ENCODE measurements at regions not wholly inside any gene's neighbourhood (a gene's known extent, or its start where the extent isn't known, plus 50 kb on each side); places are given as distances from the start of the nearest gene placed in this dataset.
"Not testable (repeated sequence)": the region's sequence is repeated elsewhere in the genome, so short reads cannot be mapped to it uniquely, and the experiment has no call there.

GRCh38 chr11:13784855-13785254 lies 116.4 kb downstream of the FAR1 start:
- Histone ChIP-seq H3K36me3 (replicated peaks in 1 of 2; ENCODE audit: control insufficient read depth in 1 of 2, insufficient read depth in 2 of 2, low read length in 2 of 2) (no peaks in the 10 kb centered on the region), H2AFZ (ENCODE audit: insufficient read depth, low read depth, low read length, poor library complexity, severe bottlenecking) (no peak overlapping the region), H4K20me1 (ENCODE audit: insufficient read depth, low read length) (no peaks in the 10 kb centered on the region), H3K27me3 (ENCODE audit: control insufficient read depth in 2 of 2, insufficient read depth in 2 of 2, low read length in 2 of 2) (no peaks in the 10 kb centered on the region), H3K4me2 (replicated peaks; ENCODE audit: extremely low read depth, low read length, poor library complexity, severe bottlenecking) (no peak overlapping the region), H3K27ac (ENCODE audit: low read depth in 1 of 2, low read length in 2 of 2) (no peak overlapping the region), H3K9ac (ENCODE audit: insufficient read depth, low read length, poor library complexity, severe bottlenecking) (no peak overlapping the region), H3K4me3 (replicated peaks in 1 of 3; ENCODE audit: low read depth in 2 of 3, low read length in 3 of 3) (no peak overlapping the region), H3K4me1 (ENCODE audit: control insufficient read depth in 1 of 2, insufficient read depth in 2 of 2, low read length in 2 of 2) (no peaks in the 10 kb centered on the region), H3K9me3 (replicated peaks in 1 of 2; ENCODE audit: control insufficient read depth in 1 of 2, insufficient read depth in 1 of 2, low read length in 2 of 2) (no peaks in the 10 kb centered on the region), H3K79me2 (ENCODE audit: insufficient read depth, low read length) (no peaks in the 10 kb centered on the region)
- WGBS (ENCODE audit: insufficient coverage), result 100% methylated on average over 2 of the region's 5 CpGs
- Mint-ChIP-seq H3K36me3 (no peaks in the 10 kb centered on the region), H3K27ac (no peak overlapping the region), H3K4me3 (no peak overlapping the region), H3K4me1 (no peaks in the 10 kb centered on the region), H3K27me3 (ENCODE audit: low read depth in 3 of 3) (peaks cover 0 to 3% (median 0%) of the 10 kb centered on the region in 3 donors), H3K9me3 (peaks cover 0 to 1% (median 0%) of the 10 kb centered on the region in 7 donors)
- no peak for DNase-seq
- intact Hi-C loops (cut with micrococcal nuclease), result no loop called here
- TF ChIP-seq CTCF (IDR thresholded peaks at IDR 0.05), result no peak

GRCh38 chr11:13786688-13787087 lies 118.2 kb downstream of the FAR1 start:
- no peaks in the 10 kb centered on the region for H3K36me3 Mint-ChIP-seq
- no peaks in the 10 kb centered on the region for H3K9me3 ChIP-seq (replicated peaks in 1 of 2; ENCODE audit: control insufficient read depth in 1 of 2, insufficient read depth in 1 of 2, low read length in 2 of 2)

GRCh38 chr11:13797616-13798015 lies 129.1 kb downstream of the FAR1 start:
- not testable (repeated sequence) for H2AFZ ChIP-seq (ENCODE audit: insufficient read depth, low read depth, low read length, poor library complexity, severe bottlenecking); H3K4me2 ChIP-seq (replicated peaks; ENCODE audit: extremely low read depth, low read length, poor library complexity, severe bottlenecking)
- no CpG with 5 or more reads among the region's 3 CpGs for WGBS (ENCODE audit: insufficient coverage)

More at GRCh38 chr11:13786688-13787087, 118.2 kb downstream of the FAR1 start:
- no peak overlapping the region for H3K4me3 ChIP-seq (replicated peaks in 1 of 3; ENCODE audit: low read depth in 2 of 3, low read length in 3 of 3)
- no peak overlapping the region for H2AFZ ChIP-seq (ENCODE audit: insufficient read depth, low read depth, low read length, poor library complexity, severe bottlenecking)
- WGBS (ENCODE audit: insufficient coverage), result 58% methylated on average over 2 of the region's 3 CpGs
- no peak for DNase-seq
- no peaks in the 10 kb centered on the region for H4K20me1 ChIP-seq (ENCODE audit: insufficient read depth, low read length)
- no peak for TF ChIP-seq CTCF (IDR thresholded peaks at IDR 0.05)
- H3K27me3 ChIP-seq (ENCODE audit: control insufficient read depth in 2 of 2, insufficient read depth in 2 of 2, low read length in 2 of 2), result no peaks in the 10 kb centered on the region
- Mint-ChIP-seq H3K4me3 (no peak overlapping the region), H3K27me3 (ENCODE audit: low read depth in 3 of 3) (peaks cover 0 to 2% (median 0%) of the 10 kb centered on the region in 3 donors), H3K9me3 (peaks cover 0 to 1% (median 0%) of the 10 kb centered on the region in 7 donors), H3K27ac (no peak overlapping the region), H3K4me1 (no peaks in the 10 kb centered on the region)
- H3K36me3 ChIP-seq (replicated peaks in 1 of 2; ENCODE audit: control insufficient read depth in 1 of 2, insufficient read depth in 2 of 2, low read length in 2 of 2), result no peaks in the 10 kb centered on the region
- H3K27ac ChIP-seq (ENCODE audit: low read depth in 1 of 2, low read length in 2 of 2), result no peak overlapping the region
- intact Hi-C loops (cut with micrococcal nuclease), result no loop called here
- H3K4me2 ChIP-seq (replicated peaks; ENCODE audit: extremely low read depth, low read length, poor library complexity, severe bottlenecking), result no peak overlapping the region
- H3K9ac ChIP-seq (ENCODE audit: insufficient read depth, low read length, poor library complexity, severe bottlenecking), result no peak overlapping the region
- H3K4me1 ChIP-seq (ENCODE audit: control insufficient read depth in 1 of 2, insufficient read depth in 2 of 2, low read length in 2 of 2), result no peaks in the 10 kb centered on the region
- no peaks in the 10 kb centered on the region for H3K79me2 ChIP-seq (ENCODE audit: insufficient read depth, low read length)

More at GRCh38 chr11:13797616-13798015, 129.1 kb downstream of the FAR1 start:
- H4K20me1 ChIP-seq (ENCODE audit: insufficient read depth, low read length); DNase-seq; H3K27me3 Mint-ChIP-seq (ENCODE audit: low read depth in 3 of 3); H3K36me3 ChIP-seq (replicated peaks in 1 of 2; ENCODE audit: control insufficient read depth in 1 of 2, insufficient read depth in 2 of 2, low read length in 2 of 2); H3K4me1 ChIP-seq (ENCODE audit: control insufficient read depth in 1 of 2, insufficient read depth in 2 of 2, low read length in 2 of 2); H3K36me3 Mint-ChIP-seq; H3K4me1 Mint-ChIP-seq; intact Hi-C loops (cut with micrococcal nuclease); H3K9ac ChIP-seq (ENCODE audit: insufficient read depth, low read length, poor library complexity, severe bottlenecking); H3K27me3 ChIP-seq (ENCODE audit: control insufficient read depth in 2 of 2, insufficient read depth in 2 of 2, low read length in 2 of 2); H3K4me3 Mint-ChIP-seq; H3K27ac ChIP-seq (ENCODE audit: low read depth in 1 of 2, low read length in 2 of 2); H3K79me2 ChIP-seq (ENCODE audit: insufficient read depth, low read length); H3K27ac Mint-ChIP-seq; H3K4me3 ChIP-seq (replicated peaks in 1 of 3; ENCODE audit: low read depth in 2 of 3, low read length in 3 of 3); H3K9me3 ChIP-seq (replicated peaks in 1 of 2; ENCODE audit: control insufficient read depth in 1 of 2, insufficient read depth in 1 of 2, low read length in 2 of 2): not testable (repeated sequence)
- H3K9me3 Mint-ChIP-seq, result peaks cover 0 to 22% (median 14%) of the 10 kb centered on the region in 7 donors

All from CD14-positive monocyte (primary cell).